Fibroblast of mammary gland (primary cell): ENCODE measurements at regions not wholly inside any gene's neighbourhood (a gene's known extent, or its start where the extent isn't known, plus 50 kb on each side); places are given as distances from the start of the nearest gene placed in this dataset.
A peak's percentile ranks its signal among the peaks of the same experiment; 100 is the strongest.
"Not testable (repeated sequence)": the region's sequence is repeated elsewhere in the genome, so short reads cannot be mapped to it uniquely, and the experiment has no call there.

Experiments
- DNase-seq: peaks from one replicate; pipeline ENCODE4 v3.0.0-alpha.2; 2010; ENCODE audit warnings: low read depth
- H3K4me3 ChIP-seq: 2 replicates; pipeline ENCODE4 v1.5.1; 2011; ENCODE audit warnings: low read depth, mild to moderate bottlenecking, low read length, moderate library complexity; ENCODE audit not compliant: control insufficient read depth
- TF ChIP-seq, protein P1 (sequence below): conservative IDR thresholded peaks from 2 replicates; pipeline ENCODE4 v1.5.1; 2011; ENCODE audit warnings: low read depth, low read length, inconsistent platforms; ENCODE audit not compliant: control insufficient read depth, insufficient read depth

DNA sequence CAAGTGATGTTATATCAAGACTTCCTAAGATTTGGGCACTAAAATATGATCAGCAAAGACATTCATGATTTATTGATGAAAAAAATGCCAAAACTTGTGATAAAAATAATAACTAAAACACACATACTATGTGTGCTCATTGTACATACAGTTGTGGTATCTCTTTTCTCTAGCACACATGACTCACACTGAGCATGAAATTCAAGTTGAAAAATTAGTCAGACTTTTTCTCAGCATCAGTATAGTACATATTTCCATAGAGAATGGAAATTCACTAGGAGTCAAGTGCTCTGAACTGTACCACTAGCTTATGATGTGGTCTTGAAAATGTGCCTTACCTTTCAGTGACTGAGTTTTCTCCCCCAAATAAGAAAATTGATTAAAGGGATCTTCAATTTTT lies 471.8 kb upstream of the FLRT2 start:
- no peak overlapping the region for H3K4me3 ChIP-seq
- TF ChIP-seq, protein P1, sequence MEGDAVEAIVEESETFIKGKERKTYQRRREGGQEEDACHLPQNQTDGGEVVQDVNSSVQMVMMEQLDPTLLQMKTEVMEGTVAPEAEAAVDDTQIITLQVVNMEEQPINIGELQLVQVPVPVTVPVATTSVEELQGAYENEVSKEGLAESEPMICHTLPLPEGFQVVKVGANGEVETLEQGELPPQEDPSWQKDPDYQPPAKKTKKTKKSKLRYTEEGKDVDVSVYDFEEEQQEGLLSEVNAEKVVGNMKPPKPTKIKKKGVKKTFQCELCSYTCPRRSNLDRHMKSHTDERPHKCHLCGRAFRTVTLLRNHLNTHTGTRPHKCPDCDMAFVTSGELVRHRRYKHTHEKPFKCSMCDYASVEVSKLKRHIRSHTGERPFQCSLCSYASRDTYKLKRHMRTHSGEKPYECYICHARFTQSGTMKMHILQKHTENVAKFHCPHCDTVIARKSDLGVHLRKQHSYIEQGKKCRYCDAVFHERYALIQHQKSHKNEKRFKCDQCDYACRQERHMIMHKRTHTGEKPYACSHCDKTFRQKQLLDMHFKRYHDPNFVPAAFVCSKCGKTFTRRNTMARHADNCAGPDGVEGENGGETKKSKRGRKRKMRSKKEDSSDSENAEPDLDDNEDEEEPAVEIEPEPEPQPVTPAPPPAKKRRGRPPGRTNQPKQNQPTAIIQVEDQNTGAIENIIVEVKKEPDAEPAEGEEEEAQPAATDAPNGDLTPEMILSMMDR: no peak

DNA sequence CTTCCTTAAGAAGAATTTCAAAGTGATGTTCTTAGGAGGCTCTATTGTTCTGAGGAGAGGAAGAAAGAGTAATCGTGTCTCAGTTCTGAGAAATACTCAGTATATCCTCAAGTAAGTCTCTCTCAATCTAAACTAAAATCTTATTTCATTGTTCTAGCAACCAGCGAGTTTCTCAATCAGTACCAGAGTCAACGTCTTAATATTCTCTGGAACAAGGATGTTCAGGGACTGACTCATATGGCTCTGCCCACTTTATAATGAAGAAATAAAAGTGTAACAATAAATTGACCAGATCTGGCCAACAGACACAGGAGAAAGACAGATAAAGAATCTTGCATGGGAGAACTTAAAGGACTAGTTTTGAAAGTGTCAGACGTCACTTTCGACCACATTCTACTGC lies 469.8 kb upstream of the FLRT2 start:
- peak; percentile 60 for DNase-seq
- H3K4me3 ChIP-seq: no peak overlapping the region
- TF ChIP-seq, protein P1: no peak

More for the DNA sequence above, 471.8 kb upstream of the FLRT2 start:
- DNase-seq: peak; percentile 38

DNA sequence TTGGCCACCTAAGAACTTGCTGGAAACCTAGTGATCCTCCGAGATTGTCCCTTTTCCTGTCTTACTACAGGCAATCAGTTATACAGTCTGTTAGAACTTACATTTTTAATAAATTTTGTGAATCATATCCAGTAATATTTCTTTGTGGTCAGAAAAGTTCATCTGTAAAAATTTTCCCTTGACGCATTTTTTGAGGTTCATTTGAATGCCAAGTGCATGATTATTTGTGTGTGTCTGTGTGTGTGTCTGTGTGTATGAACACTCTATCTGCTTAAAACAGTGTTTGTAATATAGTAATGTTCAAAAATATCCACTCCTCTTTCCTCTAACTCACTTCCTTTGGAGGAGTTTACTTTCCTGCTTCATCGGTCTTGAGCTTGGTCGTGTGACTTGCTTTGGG lies 468.7 kb upstream of the FLRT2 start:
- DNase-seq: peak; percentile 42
- TF ChIP-seq, protein P1: no peak
- H3K4me3 ChIP-seq: no peak overlapping the region

DNA sequence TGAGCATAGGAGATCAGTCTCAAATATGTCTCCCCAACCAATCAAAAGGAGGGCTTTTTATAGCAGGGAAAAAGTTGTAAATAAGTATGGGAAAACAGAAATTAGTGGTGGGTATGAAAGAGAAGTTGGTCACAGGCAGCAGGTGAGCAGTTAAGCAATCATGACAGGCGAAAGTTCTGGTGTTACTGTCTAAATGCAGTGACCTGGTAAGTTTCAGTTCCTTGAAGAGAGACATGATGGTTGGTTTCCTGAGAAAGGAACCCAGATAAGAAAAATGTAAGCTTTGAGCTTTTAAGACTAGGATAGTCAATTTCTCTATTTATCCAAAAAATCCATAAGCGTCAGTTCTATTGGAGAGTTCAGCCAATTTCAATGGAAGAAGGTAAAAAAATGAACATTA lies 466.2 kb upstream of the FLRT2 start:
- H3K4me3 ChIP-seq: no peak overlapping the region
- no peak for DNase-seq
- TF ChIP-seq, protein P1: no peak

DNA sequence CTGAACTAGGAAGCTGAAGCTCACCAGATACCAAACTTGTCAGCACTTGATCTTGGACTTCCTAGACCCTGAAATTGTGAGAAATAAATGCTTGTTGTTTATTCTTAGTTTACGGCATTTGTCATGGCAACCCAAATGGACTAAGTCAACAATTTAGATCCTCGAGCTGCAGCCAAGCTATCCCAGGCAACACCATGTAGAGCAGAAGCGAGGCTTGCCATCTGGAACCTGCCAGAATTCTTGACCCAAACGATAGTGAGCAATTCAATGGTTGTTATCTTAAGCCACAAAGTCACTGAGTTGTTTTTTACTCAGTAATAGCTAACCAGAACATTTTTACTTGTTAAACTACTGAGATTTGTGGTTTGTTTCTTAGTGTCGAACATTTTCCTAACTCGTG lies 458.5 kb upstream of the FLRT2 start:
- DNase-seq: no peak
- TF ChIP-seq, protein P1: no peak
- no peak overlapping the region for H3K4me3 ChIP-seq

DNA sequence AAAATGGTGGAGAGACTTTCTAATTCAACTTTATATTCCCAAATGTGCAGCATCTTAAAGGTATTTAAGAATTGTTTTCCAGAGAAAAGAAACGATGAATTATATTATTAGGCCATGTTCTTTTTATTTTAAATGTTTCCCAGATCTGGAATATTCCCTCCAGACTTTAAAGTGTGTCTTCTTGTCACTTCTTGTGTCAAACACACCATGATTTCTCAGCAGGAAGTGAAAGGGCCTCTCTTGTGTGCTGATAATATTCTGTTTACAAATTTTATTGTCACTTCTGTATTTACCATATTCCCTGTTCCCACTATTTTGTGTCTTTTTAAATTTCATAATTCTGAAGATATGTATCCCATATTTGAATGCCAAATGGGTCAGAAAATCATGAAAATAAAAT lies 455.0 kb upstream of the FLRT2 start:
- DNase-seq: no peak
- no peak overlapping the region for H3K4me3 ChIP-seq
- TF ChIP-seq, protein P1: no peak

DNA sequence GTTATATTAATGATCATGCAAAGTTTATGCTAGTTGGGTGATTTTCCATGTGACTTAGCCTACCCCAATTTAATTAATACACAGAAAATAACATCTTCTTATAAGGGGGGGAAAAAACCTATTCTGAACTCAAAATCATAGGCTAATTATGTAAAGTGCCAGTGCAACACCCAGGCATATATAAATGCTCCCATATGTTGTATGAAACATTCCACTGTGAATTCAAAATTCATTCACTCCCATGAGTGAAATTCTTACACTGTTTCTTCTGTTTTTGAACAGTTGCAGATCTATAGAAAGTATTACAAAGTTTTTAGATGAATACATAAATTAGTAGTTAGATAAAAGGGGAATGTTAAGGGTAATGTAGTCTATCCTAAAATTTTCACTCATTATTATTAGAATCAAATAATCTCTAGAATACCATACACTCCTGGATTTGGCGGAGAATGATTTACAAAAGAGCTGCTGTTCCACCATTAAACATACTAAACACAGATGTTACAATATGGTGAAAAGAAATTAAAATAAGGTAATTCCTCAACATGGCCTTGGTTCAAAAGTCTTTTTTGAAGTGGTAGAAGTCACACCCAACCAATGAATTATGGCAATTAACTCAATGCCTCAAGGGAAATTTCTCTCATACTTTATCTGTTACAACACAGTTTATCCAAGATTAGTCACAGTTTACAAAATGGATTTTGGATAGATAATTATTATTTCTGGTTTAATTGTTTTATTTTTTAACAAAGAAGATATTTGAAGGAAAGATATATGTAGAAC lies 454.1 kb upstream of the FLRT2 start:
- no peak for DNase-seq
- H3K4me3 ChIP-seq: no peak overlapping the region
- TF ChIP-seq, protein P1: no peak

DNA sequence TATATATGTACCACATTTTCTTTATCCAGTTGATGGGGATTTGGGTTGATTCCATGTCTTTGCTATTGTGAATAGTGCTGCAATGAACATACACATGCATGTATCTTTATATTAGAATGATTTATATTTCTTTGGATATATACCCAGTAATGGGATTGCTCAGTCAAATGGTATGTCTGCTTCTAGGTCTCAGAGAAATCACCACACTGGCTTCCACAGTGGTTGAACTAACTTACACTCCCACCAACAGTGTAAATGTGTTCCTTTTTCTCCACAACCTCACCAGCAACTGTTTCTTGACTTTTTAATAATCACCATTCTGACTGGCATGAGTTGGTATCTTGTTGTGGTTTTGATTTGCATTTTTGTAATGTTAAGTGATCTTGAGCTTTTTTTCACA lies 452.2 kb upstream of the FLRT2 start:
- H3K4me3 ChIP-seq, DNase-seq: not testable (repeated sequence)
